ENCODE measurements at regions not wholly inside any gene's neighbourhood (a gene's known extent, or its start where the extent isn't known, plus 50 kb on each side); places are given as distances from the start of the nearest gene placed in this dataset.
"Not testable (repeated sequence)": the region's sequence is repeated elsewhere in the genome, so short reads cannot be mapped to it uniquely, and the experiment has no call there.

DNA sequence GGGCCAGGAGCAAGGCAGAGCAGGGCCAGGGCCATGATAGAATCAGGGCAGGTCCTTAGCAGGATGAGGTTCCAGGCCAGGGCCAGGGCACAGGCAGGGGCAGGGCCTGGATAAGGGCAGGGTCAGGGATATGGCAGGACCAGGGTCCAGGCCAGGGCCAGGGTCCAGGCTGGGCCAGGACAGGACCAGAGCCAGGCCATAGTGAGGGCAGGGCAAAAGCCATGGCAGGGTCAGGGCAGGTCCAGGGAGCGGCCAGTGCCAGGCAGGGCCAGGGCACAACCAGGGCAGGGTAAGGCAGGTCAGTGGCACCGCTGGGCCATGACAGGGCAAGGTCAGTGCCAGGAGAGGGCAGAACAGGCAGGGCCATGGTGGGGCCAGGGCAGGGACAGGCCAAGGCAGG lies 152.2 kb downstream of the LIPI start:
- DNase-seq (ENCODE audit: low read depth), result no peak

DNA sequence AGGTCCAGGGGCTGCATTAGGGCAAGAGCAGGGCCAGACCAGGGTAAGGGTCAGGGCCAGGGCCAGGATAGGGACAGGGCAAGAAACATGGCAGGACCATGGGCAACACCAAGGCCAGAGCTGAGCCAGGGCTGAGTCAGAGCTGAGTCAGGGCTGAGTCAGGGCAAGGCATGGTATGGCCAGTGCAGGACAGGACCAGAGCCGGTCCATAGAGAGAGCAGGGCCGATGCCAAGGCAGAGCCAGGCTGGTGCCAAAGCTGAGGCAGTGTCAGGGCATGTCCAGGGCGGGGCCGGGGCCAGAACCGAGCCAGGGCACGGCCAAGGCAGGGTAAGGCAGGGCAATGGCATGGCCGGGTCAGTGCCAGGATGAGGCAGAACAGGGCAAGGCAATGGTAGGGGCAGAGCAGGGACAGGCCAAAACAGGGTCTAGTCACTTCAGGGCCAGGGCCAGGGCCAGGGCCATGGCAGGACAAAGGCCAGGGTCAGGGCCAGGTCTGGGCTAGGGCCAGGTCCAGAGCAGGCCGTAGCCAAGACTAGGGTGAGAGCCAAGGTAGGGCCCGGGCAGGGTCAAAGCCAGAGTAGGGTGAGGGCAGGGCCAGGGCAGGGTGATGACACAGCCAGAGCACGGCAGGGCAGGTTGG lies 152.8 kb downstream of the LIPI start:
- not testable (repeated sequence) for DNase-seq (ENCODE audit: low read depth)

GRCh38 chr21:14057313-14057712 lies 153.4 kb downstream of the LIPI start:
- no peak for DNase-seq (ENCODE audit: low read depth)

DNA sequence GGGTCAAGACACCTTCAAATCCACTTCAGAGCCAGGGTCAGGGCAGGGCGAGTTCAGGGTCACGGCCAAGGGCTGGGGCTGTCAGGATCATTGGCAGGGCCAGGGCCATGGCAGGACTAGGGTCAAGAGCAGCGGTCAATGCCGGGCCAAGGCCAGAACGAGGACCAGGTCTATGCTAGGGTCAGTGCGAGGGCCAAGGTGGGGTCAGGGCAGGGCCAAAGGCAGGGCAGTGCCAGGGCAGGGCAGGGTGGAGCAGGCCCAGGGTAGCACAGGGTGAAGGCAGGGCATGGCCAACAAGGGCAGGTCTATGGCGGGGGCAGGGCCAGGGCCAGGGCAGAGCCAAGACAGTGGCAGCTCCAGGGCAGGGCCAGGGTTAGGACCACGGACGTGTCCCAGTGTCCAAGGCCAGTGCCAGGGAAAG lies 154.0 kb downstream of the LIPI start:
- no peak for DNase-seq (ENCODE audit: low read depth)

DNA sequence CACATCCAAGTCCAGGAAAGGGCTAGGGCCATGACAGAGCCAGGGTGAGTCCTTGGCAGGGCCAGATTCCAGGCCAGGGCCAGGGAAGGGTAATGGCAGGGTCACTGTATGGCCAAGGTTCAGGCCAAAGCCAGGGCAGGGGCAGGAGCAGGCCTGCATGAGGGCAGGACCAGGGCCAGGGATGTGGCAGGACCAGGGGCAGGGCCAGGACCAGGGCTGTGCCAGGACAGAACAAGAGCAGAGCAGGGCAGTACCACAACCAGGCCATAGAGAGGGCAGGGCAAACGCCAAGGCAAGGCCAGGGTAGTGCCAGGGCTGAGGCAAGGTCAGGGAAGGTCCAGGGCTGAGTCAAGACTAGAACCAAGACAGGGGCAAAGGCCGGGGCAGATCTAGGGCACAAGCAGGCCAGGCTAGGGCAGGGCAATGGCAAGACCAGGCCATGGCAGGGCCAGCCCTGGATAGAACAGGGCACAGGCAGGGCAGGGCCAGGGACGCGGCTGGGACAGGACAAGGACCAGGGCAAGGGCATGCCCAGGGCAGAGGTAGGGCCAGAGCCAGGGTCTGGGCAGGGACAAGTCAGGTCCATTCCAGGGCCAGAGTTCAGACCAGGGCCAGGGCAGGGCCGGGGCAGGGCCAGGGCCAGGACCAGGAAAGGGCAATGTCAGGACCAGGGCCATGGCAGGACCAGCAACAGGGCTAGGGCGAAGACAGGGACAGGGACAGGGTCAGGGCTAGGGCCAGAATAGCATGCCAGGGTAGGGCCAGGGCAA lies 154.8 kb downstream of the LIPI start:
- DNase-seq (ENCODE audit: low read depth), result not testable (repeated sequence)

- DNase-seq (ENCODE audit: low read depth), result no peak
Observed at GRCh38 chr21:14054682-14055081, 156.1 kb downstream of the LIPI start.

DNA sequence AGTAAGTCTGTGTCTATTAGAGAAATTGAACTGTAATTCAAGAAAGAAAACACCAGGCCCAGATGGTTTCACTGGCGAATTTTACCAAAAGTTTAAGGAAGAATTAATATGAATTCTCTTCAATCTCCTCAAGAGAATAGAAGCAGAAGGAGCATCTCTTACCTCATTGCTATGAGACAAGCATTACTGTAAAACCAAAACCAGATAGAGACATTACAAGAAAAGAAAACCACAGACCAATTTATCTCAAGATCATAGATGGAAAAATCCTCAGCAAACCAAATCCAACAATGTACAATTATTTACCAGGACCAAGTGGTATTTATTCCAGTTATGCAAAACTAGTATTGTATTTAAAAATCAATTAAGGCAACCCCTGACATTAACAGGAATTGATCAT lies 160.6 kb downstream of the LIPI start:
- no peak for DNase-seq (ENCODE audit: low read depth)

- no peak for DNase-seq (ENCODE audit: low read depth)
Observed at GRCh38 chr21:14046401-14046800, 164.4 kb downstream of the LIPI start.

DNA sequence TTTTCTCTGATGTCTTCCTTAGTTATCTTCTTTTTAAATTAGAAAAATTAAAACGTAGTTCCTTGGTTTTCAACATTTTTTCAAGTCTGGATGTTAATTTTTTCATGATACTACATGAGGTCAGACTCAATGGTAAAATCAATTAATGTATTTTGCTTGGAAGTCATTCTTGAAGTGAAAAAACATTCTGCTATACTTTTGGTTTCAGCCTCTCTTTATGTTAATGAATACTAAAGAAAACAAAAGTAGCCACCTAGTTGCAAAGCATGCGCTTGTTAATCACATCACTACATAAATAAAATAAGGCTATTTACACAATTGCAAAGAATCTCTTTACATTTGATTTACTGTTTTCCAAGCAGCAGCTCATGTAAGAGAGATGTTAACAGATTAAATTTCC lies 170.4 kb downstream of the LIPI start:
- no peak for DNase-seq (ENCODE audit: low read depth)

- DNase-seq (ENCODE audit: low read depth), result not testable (repeated sequence)
Observed at GRCh38 chr21:14028619-14029018, 182.1 kb downstream of the LIPI start.

- peak; percentile 71 for DNase-seq (ENCODE audit: low read depth)
Observed at GRCh38 chr21:14027235-14027869, 183.4 kb downstream of the LIPI start.

DNA sequence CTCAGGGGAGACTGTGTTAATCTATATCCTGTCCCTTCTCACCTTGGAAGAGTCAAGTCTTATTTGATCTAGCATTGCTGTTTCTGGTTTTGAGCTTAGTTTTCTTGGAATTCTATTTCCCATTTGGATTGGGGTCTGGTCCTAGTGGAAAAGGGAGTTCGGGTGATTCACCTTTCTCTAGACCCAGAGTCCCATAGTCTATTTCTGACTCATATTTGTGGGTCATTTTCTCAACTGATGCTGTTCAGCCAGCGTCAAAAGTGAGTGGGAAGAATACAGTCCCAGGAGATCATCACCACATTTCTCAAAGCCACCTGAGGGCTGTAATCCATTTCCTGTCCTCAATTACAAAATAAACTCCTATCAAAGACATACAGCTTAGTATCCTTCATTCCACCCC lies 190.6 kb downstream of the LIPI start:
- DNase-seq (ENCODE audit: low read depth), result not testable (repeated sequence)

GRCh38 chr21:14015841-14016240 lies 194.9 kb downstream of the LIPI start:
- DNase-seq (ENCODE audit: low read depth), result not testable (repeated sequence)

- not testable (repeated sequence) for DNase-seq (ENCODE audit: low read depth)
Observed at GRCh38 chr21:14013623-14014498, 196.9 kb downstream of the LIPI start.

- DNase-seq (ENCODE audit: low read depth), result no peak
Observed at GRCh38 chr21:14013056-14013603, 197.6 kb downstream of the LIPI start.

GRCh38 chr21:14012409-14012808 lies 198.3 kb downstream of the LIPI start:
- no peak for DNase-seq (ENCODE audit: low read depth)

- not testable (repeated sequence) for DNase-seq (ENCODE audit: low read depth)
Observed at GRCh38 chr21:14011751-14012150, 199.0 kb downstream of the LIPI start.

- DNase-seq (ENCODE audit: low read depth), result not testable (repeated sequence)
Observed at GRCh38 chr21:14011149-14011548, 199.6 kb downstream of the LIPI start.

GRCh38 chr21:14010729-14011128 lies 200.0 kb downstream of the LIPI start:
- no peak for DNase-seq (ENCODE audit: low read depth)

DNA sequence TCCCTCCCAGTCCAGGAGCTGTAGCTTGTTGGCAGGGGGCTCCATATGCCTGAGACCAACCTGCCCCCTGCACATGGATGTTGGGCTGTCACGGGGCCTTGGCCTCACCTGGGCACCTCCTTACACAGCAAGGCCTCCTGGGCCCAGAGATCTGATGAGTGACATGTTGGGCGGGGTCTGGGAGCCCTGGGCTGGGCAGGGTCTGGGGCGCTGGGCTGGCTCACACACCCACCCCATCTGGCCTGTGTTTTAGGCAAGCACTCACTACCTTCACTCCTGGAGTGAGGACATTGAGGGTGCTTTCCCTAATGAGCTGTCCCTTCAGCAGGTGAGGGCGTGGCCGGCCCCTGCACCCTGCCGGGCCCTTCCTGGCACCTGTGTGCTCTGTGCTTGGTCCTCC lies 200.8 kb downstream of the LIPI start:
- not testable (repeated sequence) for DNase-seq (ENCODE audit: low read depth)

DNA sequence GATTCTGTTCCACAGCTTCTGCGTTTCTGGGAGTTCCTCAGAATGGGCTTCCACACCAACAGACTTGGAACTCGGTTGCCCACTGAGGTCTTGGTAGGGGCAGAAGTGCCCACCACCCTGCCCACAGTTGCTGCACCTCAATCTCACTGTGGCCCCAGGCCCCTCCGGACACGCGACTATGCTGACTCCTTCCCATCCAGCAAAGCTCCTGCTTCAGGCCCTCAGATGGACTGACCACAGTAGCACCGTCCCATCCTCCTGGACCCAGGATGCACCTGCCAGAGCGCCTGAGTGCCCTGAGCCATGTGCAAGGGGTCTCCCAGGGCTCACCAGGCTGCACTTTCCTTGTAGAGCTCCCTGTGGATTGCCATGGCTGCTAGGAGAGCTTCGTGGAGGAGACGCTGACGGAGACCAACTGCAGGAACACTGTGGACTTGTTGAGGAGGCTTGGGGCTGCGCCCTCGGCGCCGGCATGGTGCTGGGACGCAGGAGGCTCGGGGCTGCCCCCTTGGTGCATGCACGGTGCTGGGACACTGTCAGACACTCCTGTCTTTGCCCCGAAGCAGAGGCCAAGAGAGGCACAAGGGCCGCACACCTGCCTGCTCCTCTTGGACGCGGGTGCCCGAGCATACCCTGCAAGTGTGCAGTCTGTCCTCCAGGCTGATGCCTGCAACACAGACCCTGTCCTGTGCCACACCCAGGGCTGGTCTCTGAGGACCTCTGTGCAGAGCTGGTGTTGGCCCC lies 201.3 kb downstream of the LIPI start:
- not testable (repeated sequence) for DNase-seq (ENCODE audit: low read depth)
